ENCODE measurements at regions not wholly inside any gene's neighbourhood (a gene's known extent, or its start where the extent isn't known, plus 50 kb on each side); places are given as distances from the start of the nearest gene placed in this dataset.

- TF ChIP-seq ZNF175 (tag by site-specific recombination; IDR thresholded peaks at IDR 0.05): no peak
- TF ChIP-seq ZNF169 (tag by site-specific recombination; IDR thresholded peaks at IDR 0.05): no peak
- no peak for TF ChIP-seq SCRT1 (tag by site-specific recombination; IDR thresholded peaks at IDR 0.05; ENCODE audit: borderline replicate concordance)
- TF ChIP-seq ZNF311 (tag by site-specific recombination; IDR thresholded peaks at IDR 0.05; ENCODE audit: borderline replicate concordance): no peak
- TF ChIP-seq GLIS2 (tag by site-specific recombination; IDR thresholded peaks at IDR 0.05): no peak
- TF ChIP-seq ZBTB49 (tag by site-specific recombination; IDR thresholded peaks at IDR 0.05; ENCODE audit: low read depth): no peak
- TF ChIP-seq EGR2 (tag by site-specific recombination; IDR thresholded peaks at IDR 0.05; ENCODE audit: low read depth): no peak
- TF ChIP-seq ZNF221 (tag by site-specific recombination; IDR thresholded peaks at IDR 0.05; ENCODE audit: borderline replicate concordance): no peak
- TF ChIP-seq ZNF776 (tag by site-specific recombination; IDR thresholded peaks at IDR 0.05; ENCODE audit: borderline replicate concordance): no peak
- TF ChIP-seq ZFHX2 (tag by site-specific recombination; conservative IDR thresholded peaks at IDR 0.05): no peak
- ChIA-PET CTCF (no interaction called here), POLR2A (no interaction called here)
- Histone ChIP-seq H3K4me1 (ENCODE audit: control insufficient read depth, insufficient read depth, low read length) (no peaks in the 10 kb centered on the region), H3K4me3 (ENCODE audit: low read depth, low read length) (no peak overlapping the region), H3K36me3 (ENCODE audit: control insufficient read depth in 2 of 2, insufficient read depth in 1 of 2, low read length in 2 of 2) (no peaks in the 10 kb centered on the region), H3K9me3 (ENCODE audit: control insufficient read depth, insufficient read depth, low read depth, low read length) (no peaks in the 10 kb centered on the region), H3K27ac (ENCODE audit: extremely low read depth, low read depth, low read length) (no peak overlapping the region)
Measured at GRCh38 chr11:57871231-57871630, 109.6 kb downstream of the CTNND1 start.

GRCh38 chr11:57873196-57873911 lies 111.8 kb downstream of the CTNND1 start:
- Histone ChIP-seq H3K4me3 (ENCODE audit: low read depth, low read length) (no peak overlapping the region), H3K4me1 (ENCODE audit: control insufficient read depth, insufficient read depth, low read length) (no peaks in the 10 kb centered on the region), H3K27ac (ENCODE audit: extremely low read depth, low read depth, low read length) (no peak overlapping the region), H3K9me3 (ENCODE audit: control insufficient read depth, insufficient read depth, low read depth, low read length) (no peaks in the 10 kb centered on the region), H3K36me3 (ENCODE audit: control insufficient read depth in 2 of 2, insufficient read depth in 1 of 2, low read length in 2 of 2) (no peaks in the 10 kb centered on the region)
- CTCF ChIA-PET: no interaction called here
- POLR2A ChIA-PET: no interaction called here
- no peak for TF ChIP-seq ZSCAN23 (tag by site-specific recombination; IDR thresholded peaks at IDR 0.05)
- TF ChIP-seq ZNF544 (tag by site-specific recombination; IDR thresholded peaks at IDR 0.05): no peak
- TF ChIP-seq ZNF629 (tag by site-specific recombination; IDR thresholded peaks at IDR 0.05): no peak
- no peak for TF ChIP-seq ZNF658 (tag by site-specific recombination; IDR thresholded peaks at IDR 0.05)
- no peak for TF ChIP-seq ZNF114 (tag by site-specific recombination; IDR thresholded peaks at IDR 0.05)
- TF ChIP-seq PRDM6 (tag by site-specific recombination; IDR thresholded peaks at IDR 0.05): no peak
- no peak for TF ChIP-seq EGR2 (tag by site-specific recombination; IDR thresholded peaks at IDR 0.05; ENCODE audit: low read depth)
- TF ChIP-seq REPIN1 (tag by site-specific recombination; IDR thresholded peaks at IDR 0.05; ENCODE audit: low read depth): no peak
- no peak for TF ChIP-seq ZBTB49 (tag by site-specific recombination; IDR thresholded peaks at IDR 0.05; ENCODE audit: low read depth)
- TF ChIP-seq ZNF692 (tag by site-specific recombination; IDR thresholded peaks at IDR 0.05): no peak
- TF ChIP-seq ATF2 (tag by site-specific recombination; IDR thresholded peaks at IDR 0.05; ENCODE audit: low read depth): no peak
- no peak for TF ChIP-seq ZNF585B (tag by site-specific recombination; IDR thresholded peaks at IDR 0.05)
- TF ChIP-seq MZF1 (tag by site-specific recombination; IDR thresholded peaks at IDR 0.05; ENCODE audit: borderline replicate concordance): no peak
